ENCODE measurements at regions not wholly inside any gene's neighbourhood (a gene's known extent, or its start where the extent isn't known, plus 50 kb on each side); places are given as distances from the start of the nearest gene placed in this dataset.

DNA sequence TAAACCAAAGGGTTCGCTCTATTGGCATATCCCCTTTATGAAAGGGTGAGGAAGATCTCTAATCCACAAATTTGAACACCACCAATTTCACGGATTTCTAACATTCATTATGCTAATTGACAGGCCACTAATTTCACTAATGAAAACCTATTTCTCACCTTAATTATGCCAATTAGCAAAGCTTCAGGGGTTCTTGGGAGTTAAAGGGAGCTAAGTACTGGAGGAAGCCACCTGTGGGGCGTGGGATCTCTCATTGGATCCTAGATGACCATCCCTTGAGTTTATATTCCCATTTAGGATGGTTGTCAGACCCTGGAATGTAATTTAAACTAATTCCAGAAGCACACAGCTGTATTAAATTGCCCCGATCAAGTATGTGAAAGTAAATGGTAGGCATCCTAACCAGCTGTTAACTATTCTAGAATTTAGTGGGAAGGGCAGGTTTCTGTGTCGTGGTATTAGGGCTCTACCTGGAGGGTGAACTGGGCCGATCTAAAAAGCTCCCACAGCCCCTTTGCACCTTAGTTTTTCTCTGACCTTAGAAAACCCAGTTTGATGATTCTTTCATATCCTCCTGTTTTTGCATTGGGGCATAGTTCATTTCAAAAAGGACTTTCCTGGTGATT, 77.1 kb downstream of the C9orf152 start:
- TF ChIP-seq, protein P1, sequence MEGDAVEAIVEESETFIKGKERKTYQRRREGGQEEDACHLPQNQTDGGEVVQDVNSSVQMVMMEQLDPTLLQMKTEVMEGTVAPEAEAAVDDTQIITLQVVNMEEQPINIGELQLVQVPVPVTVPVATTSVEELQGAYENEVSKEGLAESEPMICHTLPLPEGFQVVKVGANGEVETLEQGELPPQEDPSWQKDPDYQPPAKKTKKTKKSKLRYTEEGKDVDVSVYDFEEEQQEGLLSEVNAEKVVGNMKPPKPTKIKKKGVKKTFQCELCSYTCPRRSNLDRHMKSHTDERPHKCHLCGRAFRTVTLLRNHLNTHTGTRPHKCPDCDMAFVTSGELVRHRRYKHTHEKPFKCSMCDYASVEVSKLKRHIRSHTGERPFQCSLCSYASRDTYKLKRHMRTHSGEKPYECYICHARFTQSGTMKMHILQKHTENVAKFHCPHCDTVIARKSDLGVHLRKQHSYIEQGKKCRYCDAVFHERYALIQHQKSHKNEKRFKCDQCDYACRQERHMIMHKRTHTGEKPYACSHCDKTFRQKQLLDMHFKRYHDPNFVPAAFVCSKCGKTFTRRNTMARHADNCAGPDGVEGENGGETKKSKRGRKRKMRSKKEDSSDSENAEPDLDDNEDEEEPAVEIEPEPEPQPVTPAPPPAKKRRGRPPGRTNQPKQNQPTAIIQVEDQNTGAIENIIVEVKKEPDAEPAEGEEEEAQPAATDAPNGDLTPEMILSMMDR (IDR thresholded peaks at IDR 0.05; ENCODE audit: extremely low read depth in 1 of 2, insufficient read depth in 1 of 2, low read depth in 1 of 2, low read length in 2 of 2), result no peak
- no peak for TF ChIP-seq POLR2AphosphoS5 (IDR thresholded peaks at IDR 0.05; ENCODE audit: insufficient read depth, low read depth, low read length)

Measured in endothelial cell of umbilical vein (primary cell).